GM19395 (cell line): ENCODE measurements at regions not wholly inside any gene's neighbourhood (a gene's known extent, or its start where the extent isn't known, plus 50 kb on each side); places are given as distances from the start of the nearest gene placed in this dataset.

Experiments used
- ATAC-seq: cut with Tn5 transposase; IDR thresholded peaks from one replicate; pipeline ENCODE4 v1.9.1; 2021; ENCODE audit warnings: mild to moderate bottlenecking, moderate library complexity; ENCODE audit not compliant: unreplicated experiment

DNA sequence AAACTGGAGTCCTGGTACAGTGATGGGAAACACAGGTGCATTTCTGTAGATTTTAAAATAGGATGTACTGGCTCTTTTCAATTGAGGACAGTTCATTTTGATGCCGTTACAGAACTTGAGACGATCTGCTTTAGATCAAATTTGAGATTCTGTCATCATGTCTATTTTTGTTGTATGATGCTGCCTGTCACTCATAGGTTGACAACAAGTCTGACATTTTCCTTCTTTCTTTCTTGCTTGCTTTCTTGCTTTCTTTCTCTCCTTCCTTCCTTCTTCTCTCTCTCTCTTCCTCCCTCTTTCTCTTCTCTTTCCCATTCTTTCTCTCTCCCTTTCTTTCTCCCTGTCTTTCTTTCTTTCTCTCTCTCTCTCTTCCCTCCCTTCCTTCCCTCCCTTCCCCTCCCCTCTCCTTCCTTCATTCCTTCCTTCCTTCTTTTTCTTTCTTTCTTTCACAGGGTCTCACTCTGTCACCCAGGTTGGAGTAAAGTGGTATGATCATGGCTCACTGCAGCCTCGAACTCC is 152.6 kb upstream of the SGK1 start:
- no peak for ATAC-seq

DNA sequence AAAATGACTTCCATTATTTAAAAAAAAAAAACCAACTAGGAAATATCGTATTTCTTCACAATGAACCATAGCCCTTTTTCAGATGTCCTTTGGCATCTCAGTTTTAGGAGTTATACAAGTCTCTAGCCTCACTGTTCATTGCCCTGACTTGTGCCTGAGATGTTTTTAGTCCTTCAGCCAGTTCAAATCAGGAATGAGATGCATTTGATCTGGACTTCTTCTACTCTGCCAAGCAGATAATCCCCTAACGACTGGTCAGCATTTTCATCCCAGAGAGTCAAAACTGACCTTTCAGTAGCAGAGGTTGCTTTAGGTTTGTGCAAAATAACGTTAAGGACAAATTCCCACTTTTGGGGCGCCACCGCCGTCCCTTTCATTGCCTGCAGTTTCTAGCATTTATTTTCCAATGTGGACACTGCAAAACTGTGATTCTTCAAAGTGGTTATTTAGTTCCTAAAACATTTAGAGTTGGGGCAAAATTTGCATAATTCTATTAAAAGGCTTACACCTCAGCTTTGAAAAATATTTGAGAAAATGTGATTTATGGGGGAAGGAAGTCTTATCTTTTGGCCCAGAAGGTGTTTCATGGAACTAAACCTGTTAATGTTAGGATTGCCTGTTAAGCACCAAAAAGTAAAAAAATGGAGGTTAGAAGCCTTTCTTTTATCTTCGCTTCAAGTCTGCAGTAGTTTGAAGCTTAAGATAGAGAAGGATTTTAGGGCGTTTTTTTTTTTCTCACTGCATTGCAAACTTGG is 152.0 kb upstream of the SGK1 start:
- ATAC-seq: no peak

DNA sequence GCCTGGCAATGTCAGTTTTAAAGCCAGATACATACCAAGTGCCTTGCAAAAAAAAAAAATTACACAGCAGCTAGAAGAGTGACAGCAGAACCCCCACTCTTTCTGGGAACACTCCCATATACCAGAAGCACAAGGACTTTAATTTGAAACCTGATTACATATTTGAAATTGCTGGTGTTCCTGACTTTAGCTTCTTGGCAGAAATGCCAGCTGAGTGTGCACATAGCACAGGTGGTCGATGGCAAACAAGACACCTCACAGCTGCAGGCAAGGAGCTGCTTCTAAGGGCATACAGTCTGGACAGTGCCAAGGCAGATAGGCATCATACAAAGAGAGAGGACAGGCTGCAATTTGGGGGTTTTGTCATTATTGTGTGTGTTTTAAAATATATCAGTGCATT is 150.7 kb upstream of the SGK1 start:
- no peak for ATAC-seq

DNA sequence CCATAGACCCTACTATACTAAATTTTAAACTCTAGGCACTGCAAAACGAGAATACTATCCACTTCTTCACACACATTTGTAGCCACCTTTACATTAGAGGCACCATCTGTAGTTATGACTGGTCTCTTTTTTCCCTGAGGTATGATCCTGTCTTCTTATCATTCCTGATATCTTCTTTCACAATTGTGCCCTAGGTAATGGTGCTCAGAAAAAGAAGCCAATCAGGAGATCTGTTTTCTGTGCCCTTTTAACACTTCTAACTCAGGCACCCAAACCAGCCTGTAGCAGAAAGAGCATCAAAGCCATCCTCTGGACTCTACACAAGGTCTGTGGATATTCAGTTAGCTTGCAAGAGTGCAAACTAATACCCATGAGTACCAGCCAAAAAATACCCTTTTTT is 149.7 kb upstream of the SGK1 start:
- no peak for ATAC-seq

DNA sequence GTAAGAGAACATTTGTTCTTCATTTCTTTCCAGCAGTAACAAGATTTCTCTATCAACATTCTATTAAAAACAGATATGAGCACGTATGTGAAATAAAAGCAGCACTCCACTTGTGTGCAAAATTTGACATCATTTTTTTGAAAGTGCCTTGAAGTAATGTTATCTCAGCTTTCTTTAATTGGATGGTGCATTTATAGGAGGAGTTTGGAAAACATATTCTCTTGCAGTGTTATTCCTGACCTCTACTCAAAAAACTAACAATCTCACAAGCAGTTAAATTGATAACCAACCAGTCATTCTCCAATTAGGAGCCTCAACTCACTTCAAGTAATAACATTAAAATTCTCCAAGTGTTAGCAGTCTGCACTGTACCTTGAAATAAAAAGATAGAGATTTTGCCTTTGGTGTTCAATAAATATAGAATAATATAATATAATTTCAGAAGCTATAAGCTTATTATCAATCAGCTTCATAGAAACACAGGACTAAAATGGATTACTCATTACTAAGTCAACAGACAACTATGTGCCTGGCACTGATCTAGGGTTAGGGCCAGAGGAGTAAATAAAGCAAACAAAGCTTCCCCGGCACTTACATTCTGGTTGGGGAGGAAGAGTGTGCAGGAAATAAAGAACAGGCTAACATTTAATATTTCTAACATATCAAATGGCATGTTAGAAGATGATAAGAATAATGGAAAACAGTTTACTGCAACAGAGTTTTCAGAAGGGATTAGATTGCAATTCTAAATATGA is 149.0 kb upstream of the SGK1 start:
- no peak for ATAC-seq

DNA sequence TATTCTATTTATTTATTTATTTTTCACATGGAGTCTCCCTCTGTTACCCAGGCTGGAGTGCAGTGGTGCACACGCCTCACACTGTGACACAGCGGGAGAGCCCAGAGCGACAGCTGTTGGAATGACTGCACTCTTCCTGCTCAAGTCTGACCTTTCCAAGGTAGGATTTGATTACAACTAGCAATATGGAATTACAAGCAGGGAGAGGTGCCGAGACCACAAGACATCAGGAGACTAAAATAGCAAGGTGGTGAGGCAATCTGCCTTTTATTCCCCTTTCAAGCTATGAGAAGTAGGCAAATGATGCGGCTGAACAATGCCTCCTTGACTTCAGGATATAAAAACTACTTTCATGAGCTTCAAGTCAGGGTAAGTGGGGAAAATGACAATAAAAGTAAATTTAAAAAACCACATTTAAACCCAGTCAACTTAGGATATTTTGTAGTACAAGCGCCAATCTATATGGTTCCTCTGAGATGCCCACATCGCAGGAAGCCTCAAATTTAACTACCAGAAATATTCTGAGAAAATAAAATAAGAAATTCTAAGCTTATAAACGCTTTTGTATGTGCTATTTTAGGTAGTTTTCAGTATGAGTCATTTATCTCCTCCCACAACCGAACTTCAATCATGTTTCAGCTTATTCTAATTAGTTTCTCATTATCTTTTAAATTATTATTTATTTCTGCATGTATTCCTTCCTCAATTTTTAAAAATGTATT is 146.9 kb upstream of the SGK1 start:
- ATAC-seq: no peak

DNA sequence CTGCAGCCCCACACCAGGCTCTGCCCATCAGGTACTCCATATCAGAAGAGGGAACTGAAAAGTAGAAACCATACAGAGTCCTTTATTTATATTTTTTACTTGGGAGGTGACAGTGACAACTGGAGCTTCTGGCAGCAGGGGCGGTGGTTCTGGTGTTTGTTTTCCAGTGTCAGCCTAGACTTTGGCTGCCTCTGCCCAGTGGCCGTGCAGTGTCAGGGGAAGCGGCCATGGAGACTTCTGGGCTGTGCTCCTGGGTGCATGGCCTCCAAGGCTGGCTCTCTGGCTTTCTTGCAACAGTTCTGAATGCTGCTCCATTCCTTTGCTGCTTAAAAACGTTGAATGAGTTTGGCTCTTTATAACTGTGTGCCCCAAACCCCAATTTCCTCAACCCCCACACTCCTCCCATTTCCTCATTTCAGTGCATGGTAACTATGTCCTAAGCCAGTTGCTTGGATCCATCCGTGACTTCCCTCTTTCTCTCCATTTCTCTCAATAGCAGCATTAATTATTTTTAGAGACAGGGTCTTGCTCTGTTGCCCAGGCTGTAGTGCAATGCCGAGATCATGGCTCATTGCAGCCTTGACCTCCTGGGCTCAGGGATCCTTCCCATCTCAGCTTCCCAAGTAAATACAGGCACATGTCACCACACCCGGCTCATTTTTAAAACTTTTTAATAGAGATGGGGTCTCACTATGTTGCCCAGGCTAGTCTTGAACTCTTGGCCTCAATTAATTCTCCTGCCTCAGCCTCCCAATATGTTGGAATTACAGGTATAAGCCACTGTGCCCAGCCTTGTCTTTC is 141.1 kb upstream of the SGK1 start:
- no peak for ATAC-seq

DNA sequence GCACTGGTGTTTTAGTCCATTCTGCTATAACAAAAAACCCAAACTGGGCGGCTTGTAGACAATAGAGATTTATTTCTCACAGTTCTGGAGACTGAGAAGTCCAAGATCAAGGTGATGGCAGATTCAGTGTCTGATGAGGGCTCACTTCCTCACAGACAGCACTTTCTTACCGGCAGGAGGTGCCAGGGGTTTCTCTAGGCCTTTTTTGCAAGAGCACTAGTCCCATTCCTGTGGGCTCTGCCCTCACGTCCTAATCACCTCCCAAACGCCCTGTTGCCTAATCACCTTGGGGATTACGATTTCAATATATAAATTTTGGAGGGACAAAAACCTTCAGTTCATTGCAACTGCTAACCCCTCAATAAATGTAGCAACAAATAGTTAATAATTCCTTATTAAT is 140.0 kb upstream of the SGK1 start:
- ATAC-seq: no peak

DNA sequence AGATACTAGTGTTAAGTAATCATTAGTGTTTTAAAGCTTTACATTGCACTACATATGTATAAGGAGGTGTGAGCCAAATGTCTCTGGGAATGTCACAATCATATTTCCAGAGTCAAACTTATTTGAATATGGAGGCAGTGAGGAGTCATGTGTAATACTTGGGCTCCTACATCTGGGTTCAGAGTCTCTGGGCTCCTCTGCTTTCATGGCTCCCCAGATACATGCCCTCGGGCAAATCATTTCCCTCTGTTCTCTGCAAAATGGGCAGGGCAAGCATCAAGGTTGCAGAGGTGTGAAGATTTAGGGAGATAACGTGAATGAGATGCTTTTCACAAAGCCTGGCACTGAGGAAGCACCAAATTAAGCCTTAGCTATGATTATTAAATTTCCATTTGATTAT is 138.3 kb upstream of the SGK1 start:
- no peak for ATAC-seq

DNA sequence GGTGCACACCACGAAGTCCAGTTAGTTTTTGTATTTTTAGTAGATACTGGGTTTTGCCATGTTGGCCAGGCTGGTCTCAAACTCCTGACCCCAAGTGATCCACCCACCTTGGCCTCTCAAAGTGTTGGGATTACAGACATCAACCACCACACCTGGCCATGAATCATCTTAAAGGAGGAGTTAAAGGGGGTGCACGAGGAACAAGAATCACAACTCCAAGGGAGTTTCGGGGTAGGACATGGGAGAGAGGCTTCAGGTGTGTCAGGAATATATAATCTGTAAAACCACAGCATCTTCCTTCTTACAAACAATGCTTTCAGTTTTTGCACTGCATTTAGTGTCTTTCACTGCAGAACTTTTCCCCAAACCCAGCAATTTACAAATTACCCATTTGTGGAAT is 137.4 kb upstream of the SGK1 start:
- ATAC-seq: no peak

DNA sequence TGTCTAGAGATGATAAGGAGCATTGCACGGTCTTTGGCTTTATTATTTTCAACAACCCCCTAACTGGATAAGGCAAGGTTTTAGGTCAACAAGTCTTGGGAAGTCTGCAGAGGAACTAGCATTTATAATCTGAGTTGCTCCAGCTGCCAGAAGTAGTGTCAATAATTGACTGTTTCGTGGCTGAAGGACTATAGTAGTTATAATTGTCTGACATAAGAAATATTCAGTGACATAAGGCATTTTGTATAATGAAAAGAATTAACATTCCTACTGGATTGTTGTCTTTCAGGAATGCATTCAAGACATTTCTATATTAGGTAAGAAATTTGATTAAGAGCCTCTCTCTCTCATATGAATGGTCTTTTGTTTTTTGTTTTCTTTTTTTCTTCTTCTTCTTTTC is 136.9 kb upstream of the SGK1 start:
- no peak for ATAC-seq

DNA sequence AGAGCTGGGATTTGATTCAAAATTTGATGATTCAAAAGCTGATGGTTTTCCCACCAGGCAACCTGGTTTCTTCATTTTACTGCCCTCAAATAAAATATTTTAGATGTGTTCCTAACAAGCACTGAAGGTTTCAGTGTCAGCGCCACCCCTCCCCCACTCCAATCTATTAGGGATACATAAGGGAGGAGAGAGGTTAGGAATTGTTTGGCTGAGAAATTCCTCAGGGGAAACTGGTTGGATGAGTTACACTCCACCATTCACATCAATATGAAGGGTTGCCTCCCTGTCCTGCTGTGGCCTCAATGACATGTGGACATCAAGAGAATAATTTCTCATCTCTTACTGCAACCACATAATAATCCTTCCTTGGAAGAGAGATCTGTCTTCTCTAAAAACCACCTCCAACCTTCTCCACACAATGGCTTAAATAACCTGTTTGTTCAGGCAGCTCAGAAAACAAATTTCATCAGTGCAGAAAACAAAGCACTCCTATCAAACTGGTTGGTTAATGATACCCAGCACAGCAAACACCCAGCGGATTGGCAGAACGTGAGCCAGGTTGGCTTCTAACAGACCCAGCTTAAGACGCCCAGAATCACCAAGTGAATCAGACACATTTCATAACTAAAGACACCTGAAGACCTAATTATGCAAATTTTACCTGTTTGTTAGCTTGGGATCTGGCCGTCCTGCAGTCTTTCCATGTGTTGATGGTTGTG is 136.0 kb upstream of the SGK1 start:
- no peak for ATAC-seq

DNA sequence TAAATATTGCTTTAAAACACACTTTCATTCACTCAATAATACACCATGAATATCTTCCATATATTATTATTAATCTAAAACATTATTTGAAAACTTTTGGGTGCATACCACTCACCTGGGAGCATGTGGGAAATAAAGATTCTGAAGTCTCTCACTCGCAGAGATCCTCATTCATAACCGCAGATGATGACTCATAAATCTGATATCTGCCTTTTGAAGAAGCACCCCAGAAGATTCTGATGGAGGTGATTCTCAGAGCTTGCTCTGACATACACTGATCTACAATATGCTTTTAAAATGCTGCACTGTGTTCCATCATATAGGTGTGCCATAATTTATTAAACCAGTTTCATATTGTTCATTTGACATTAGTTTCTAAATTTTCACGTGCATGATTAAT is 135.0 kb upstream of the SGK1 start:
- no peak for ATAC-seq

DNA sequence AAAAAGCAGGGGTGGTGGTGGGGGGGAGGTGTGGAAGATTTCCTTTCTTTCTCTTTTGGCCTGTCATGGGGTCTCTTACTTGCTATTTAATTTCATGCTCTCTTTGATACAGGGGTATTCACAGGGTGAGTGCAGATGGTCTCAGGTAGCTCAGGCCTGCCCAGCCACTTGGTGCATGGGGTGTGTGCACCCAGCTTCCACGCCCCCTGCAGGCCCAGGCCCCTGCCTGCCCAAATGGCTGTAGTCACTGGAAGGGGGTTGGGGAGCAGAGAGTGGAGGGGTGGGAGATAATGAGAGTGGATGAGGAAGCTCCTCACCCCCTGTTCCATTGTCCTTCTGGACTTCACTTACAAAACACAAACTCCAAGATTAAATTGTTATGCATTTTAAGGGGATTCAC is 133.6 kb upstream of the SGK1 start:
- no peak for ATAC-seq

DNA sequence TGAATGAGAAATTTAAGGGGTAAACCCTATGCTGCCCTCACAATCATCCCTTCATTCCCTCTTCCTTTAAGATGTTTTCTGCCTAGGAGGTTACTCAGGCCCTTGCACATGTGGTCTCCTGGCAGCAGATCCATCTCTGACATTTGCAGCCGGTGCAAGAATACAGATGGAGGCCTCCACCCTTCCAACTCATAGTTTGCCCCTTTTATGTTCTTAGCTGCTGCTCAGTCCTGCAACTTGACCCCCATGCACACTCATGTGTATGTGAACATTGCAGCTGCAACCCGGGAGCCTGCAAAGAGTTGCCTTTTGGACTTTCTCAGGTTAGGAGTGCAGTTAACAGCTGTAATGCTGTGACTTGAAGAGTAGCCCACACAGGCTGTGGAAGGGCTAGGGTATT is 131.9 kb upstream of the SGK1 start:
- ATAC-seq: no peak

DNA sequence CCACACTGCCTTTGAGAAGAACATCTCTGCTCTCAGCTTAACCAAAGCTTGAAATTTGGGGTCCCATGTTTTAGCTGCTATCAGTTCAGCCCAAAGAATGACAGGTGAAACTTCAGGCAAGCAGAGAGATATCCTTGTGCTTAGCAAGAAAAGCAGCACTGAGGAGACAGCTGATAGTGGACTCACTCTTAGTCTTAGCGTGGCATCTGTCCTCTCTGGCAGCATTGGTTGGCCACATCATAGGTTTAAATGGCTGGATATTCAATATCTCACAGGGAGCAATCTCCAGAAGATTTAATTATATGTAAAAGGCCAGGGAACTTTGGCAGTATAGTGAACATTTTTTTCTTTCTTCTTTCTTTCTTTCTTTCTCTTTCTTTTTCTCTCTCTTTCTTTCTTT is 131.1 kb upstream of the SGK1 start:
- ATAC-seq: no peak

DNA sequence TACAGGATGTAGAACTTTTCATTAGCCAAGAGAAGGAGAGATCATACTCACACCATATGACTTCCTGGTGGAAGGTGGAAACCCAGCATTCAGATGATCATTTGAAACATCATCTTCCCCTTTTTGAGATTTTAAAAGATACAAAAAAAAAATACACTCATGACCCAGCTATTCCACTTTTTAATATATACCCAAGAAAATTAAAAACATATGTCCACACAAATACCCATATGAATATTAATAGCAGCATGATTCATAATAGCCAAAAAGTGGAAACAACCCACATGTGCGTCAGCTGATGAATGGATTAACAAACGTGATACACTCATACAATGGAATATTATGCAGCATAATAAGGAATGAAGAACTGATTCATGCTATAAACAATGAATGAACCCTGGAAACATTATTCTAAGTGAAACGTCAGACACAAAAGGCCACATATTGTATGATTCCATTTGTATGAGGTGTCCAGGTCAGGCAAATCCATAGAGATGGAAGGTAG is 130.0 kb upstream of the SGK1 start:
- no peak for ATAC-seq

DNA sequence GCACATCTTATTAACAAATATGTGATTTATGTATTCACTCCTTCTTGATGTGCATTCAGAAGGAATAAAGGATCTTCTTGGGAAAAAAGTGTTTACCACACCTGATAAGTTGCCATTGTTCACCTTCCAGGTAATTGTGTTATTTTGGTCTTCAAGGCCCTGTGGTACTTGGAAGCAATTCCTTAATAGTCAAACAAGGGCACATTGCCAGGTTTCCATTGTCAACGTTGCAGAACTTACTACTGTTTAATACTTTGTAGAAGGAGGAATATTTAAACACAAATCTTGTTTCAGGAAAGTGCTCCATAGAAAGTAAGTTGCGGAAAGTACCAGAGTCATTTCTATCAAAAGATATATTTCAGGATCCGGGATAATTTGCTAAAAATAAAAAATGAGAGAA is 129.5 kb upstream of the SGK1 start:
- ATAC-seq: no peak

DNA sequence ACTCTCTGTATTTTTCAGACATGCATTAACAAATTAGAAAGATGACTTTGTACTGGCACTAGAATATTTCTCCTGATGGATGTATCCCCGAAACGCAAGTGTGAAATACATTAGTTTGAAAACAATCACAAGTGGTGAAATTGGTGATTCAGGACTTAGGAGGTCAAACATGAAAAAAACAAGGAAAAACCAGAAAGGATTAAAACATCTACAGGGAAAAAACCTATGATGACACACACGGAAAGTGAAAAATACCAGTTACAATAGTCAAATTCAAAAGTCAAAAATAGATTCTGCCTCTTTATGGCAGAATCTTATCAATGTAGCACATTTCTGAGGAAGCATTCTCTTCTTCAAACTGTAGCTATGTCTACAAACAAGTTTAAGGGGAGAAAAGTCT is 129.0 kb upstream of the SGK1 start:
- ATAC-seq: no peak

DNA sequence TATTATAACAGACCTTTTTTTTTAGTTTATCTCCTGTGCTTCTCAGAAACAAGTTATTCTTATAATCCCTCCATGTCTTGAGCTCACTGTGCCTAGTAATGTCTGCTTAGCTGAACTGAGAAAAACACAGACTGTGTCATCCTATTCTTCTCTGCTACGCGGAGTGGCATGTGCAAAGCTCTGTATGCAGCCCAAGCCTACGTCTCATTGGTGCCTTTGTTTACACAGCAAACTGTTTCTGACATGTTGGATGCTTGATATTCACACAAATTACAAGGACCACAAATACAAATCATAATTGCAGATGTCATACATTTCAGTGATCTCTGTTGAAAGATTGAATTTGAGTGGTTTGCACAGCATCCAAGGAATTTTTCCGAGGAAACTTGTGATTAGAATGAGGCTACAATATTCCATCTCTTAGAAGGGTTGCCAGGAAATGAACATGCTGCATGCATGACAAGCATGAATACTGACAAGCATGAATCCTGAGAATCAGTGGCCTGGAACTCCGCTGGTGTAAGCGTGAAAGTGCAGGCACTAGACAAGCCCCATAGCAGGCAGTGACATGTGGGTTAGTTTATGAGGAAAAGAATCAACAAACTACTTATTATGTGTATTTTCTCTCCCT is 128.4 kb upstream of the SGK1 start:
- ATAC-seq: no peak
